ENCODE measurements at regions not wholly inside any gene's neighbourhood (a gene's known extent, or its start where the extent isn't known, plus 50 kb on each side); places are given as distances from the start of the nearest gene placed in this dataset.

GRCh38 chr22:46035742-46036557 is 59.0 kb upstream of the WNT7B start:
- H3K4me3 ChIP-seq (ENCODE audit: low read length), result peak overlapping the region; percentile 65
- H3K27me3 ChIP-seq (ENCODE audit: insufficient read depth, low read length), result no peaks in the 10 kb centered on the region
- H3K9me3 ChIP-seq (ENCODE audit: low read depth, low read length), result no peaks in the 10 kb centered on the region
- peaks cover 20% of the 10 kb centered on the region for H3K4me1 ChIP-seq (ENCODE audit: insufficient read depth, low read length)

- H3K4me1 ChIP-seq (ENCODE audit: insufficient read depth, low read length), result peaks cover 15% of the 10 kb centered on the region
- no peaks in the 10 kb centered on the region for H3K27me3 ChIP-seq (ENCODE audit: insufficient read depth, low read length)
- peak overlapping the region; percentile 65 for H3K4me3 ChIP-seq (ENCODE audit: low read length)
- H3K9me3 ChIP-seq (ENCODE audit: low read depth, low read length), result no peaks in the 10 kb centered on the region
Measured at GRCh38 chr22:46036558-46037408, 59.8 kb upstream of the WNT7B start.

GRCh38 chr22:46038174-46038487 is 61.2 kb upstream of the WNT7B start:
- Histone ChIP-seq H3K27me3 (ENCODE audit: insufficient read depth, low read length) (no peaks in the 10 kb centered on the region), H3K4me3 (ENCODE audit: low read length) (no peak overlapping the region), H3K9me3 (ENCODE audit: low read depth, low read length) (no peaks in the 10 kb centered on the region), H3K4me1 (ENCODE audit: insufficient read depth, low read length) (peaks cover 18% of the 10 kb centered on the region)

- Histone ChIP-seq H3K9me3 (ENCODE audit: low read depth, low read length) (no peaks in the 10 kb centered on the region), H3K4me3 (ENCODE audit: low read length) (no peak overlapping the region), H3K27me3 (ENCODE audit: insufficient read depth, low read length) (no peaks in the 10 kb centered on the region), H3K4me1 (ENCODE audit: insufficient read depth, low read length) (peaks cover 24% of the 10 kb centered on the region)
Measured at GRCh38 chr22:46038516-46039430, 61.8 kb upstream of the WNT7B start.

GRCh38 chr22:46039535-46039934 is 62.6 kb upstream of the WNT7B start:
- Histone ChIP-seq H3K9me3 (ENCODE audit: low read depth, low read length) (no peaks in the 10 kb centered on the region), H3K4me1 (ENCODE audit: insufficient read depth, low read length) (peaks cover 32% of the 10 kb centered on the region), H3K4me3 (ENCODE audit: low read length) (no peak overlapping the region), H3K27me3 (ENCODE audit: insufficient read depth, low read length) (no peaks in the 10 kb centered on the region)

- H3K4me3 ChIP-seq (ENCODE audit: low read length), result no peak overlapping the region
- H3K27me3 ChIP-seq (ENCODE audit: insufficient read depth, low read length), result no peaks in the 10 kb centered on the region
- H3K9me3 ChIP-seq (ENCODE audit: low read depth, low read length), result no peaks in the 10 kb centered on the region
- H3K4me1 ChIP-seq (ENCODE audit: insufficient read depth, low read length), result peaks cover 39% of the 10 kb centered on the region
Measured at GRCh38 chr22:46040471-46041465, 63.8 kb upstream of the WNT7B start.

- Histone ChIP-seq H3K4me1 (ENCODE audit: insufficient read depth, low read length) (peaks cover 42% of the 10 kb centered on the region), H3K27me3 (ENCODE audit: insufficient read depth, low read length) (no peaks in the 10 kb centered on the region), H3K9me3 (ENCODE audit: low read depth, low read length) (no peaks in the 10 kb centered on the region), H3K4me3 (ENCODE audit: low read length) (no peak overlapping the region)
Measured at GRCh38 chr22:46041642-46042041, 64.7 kb upstream of the WNT7B start.

GRCh38 chr22:46042786-46043185 is 65.8 kb upstream of the WNT7B start:
- no peak overlapping the region for H3K4me3 ChIP-seq (ENCODE audit: low read length)
- peaks cover 48% of the 10 kb centered on the region for H3K4me1 ChIP-seq (ENCODE audit: insufficient read depth, low read length)
- no peaks in the 10 kb centered on the region for H3K9me3 ChIP-seq (ENCODE audit: low read depth, low read length)
- H3K27me3 ChIP-seq (ENCODE audit: insufficient read depth, low read length), result no peaks in the 10 kb centered on the region

GRCh38 chr22:46043339-46043738 is 66.4 kb upstream of the WNT7B start:
- no peak overlapping the region for H3K4me3 ChIP-seq (ENCODE audit: low read length)
- peaks cover 53% of the 10 kb centered on the region for H3K4me1 ChIP-seq (ENCODE audit: insufficient read depth, low read length)
- no peaks in the 10 kb centered on the region for H3K9me3 ChIP-seq (ENCODE audit: low read depth, low read length)
- no peaks in the 10 kb centered on the region for H3K27me3 ChIP-seq (ENCODE audit: insufficient read depth, low read length)

- H3K27me3 ChIP-seq (ENCODE audit: insufficient read depth, low read length), result no peaks in the 10 kb centered on the region
- H3K9me3 ChIP-seq (ENCODE audit: low read depth, low read length), result no peaks in the 10 kb centered on the region
- peaks cover 60% of the 10 kb centered on the region for H3K4me1 ChIP-seq (ENCODE audit: insufficient read depth, low read length)
- H3K4me3 ChIP-seq (ENCODE audit: low read length), result peak overlapping the region; percentile 57
Measured at GRCh38 chr22:46043816-46044620, 67.1 kb upstream of the WNT7B start.

GRCh38 chr22:46044621-46045458 is 67.9 kb upstream of the WNT7B start:
- H3K4me3 ChIP-seq (ENCODE audit: low read length), result peak overlapping the region; percentile 57
- no peaks in the 10 kb centered on the region for H3K27me3 ChIP-seq (ENCODE audit: insufficient read depth, low read length)
- H3K4me1 ChIP-seq (ENCODE audit: insufficient read depth, low read length), result peaks cover 68% of the 10 kb centered on the region
- H3K9me3 ChIP-seq (ENCODE audit: low read depth, low read length), result no peaks in the 10 kb centered on the region

- H3K27me3 ChIP-seq (ENCODE audit: insufficient read depth, low read length), result no peaks in the 10 kb centered on the region
- H3K4me3 ChIP-seq (ENCODE audit: low read length), result peak overlapping the region; percentile 57
- peaks cover 76% of the 10 kb centered on the region for H3K4me1 ChIP-seq (ENCODE audit: insufficient read depth, low read length)
- no peaks in the 10 kb centered on the region for H3K9me3 ChIP-seq (ENCODE audit: low read depth, low read length)
Measured at GRCh38 chr22:46045459-46046298, 68.7 kb upstream of the WNT7B start.

All from mononuclear cell (primary cell).